AG04450 (cell line): ENCODE measurements at regions not wholly inside any gene's neighbourhood (a gene's known extent, or its start where the extent isn't known, plus 50 kb on each side); places are given as distances from the start of the nearest gene placed in this dataset.

Experiments
- CTCF ChIA-PET: fragments of 300-600, 350-600 bp; formaldehyde crosslinking; extraction: SDS; loops from one replicate; lab custom pipeline; 2022; ENCODE audit warnings: antibody characterized with exemption, inconsistent platforms; lab: Charles Lee
- POLR2A ChIA-PET: fragments of 350-600 bp; formaldehyde crosslinking; extraction: SDS; loops from one replicate; lab custom pipeline; 2021; ENCODE audit warnings: antibody characterized with exemption, inconsistent platforms; lab: Yijun Ruan, JAX
- DNase-seq: peaks from one replicate; pipeline ENCODE4 v3.0.0-alpha.2; 2011; ENCODE audit warnings: low read depth, low spot score
- H3K27ac ChIP-seq: one replicate; pipeline ENCODE4 v1.5.1; 2012; ENCODE audit warnings: low read depth, low read length, control low read depth
- H3K27me3 ChIP-seq: one replicate; pipeline ENCODE4 v1.6.0; 2012; ENCODE audit warnings: low read length; ENCODE audit not compliant: control insufficient read depth, insufficient read depth
- H3K4me3 ChIP-seq: 2 replicates; pipeline ENCODE4 v1.5.1; 2011; ENCODE audit warnings: mild to moderate bottlenecking, low read depth, low read length, control low read depth
- H3K9me3 ChIP-seq: 2 replicates; pipeline ENCODE4 v1.5.1; 2012; ENCODE audit warnings: low read length; ENCODE audit not compliant: control insufficient read depth, insufficient read depth
- CTCF ChIP-seq: IDR thresholded peaks from 2 replicates; pipeline ENCODE4 v1.5.1; 2011; ENCODE audit warnings: low read depth, low read length, control low read depth, inconsistent platforms

- H3K27ac ChIP-seq: no peak overlapping the region
- ChIA-PET POLR2A (no interaction called here), CTCF (interaction anchor here (0.6 kb wide), 1 partner anchor 460 kb away, joined by 3 read pairs; no protein-coding TSS in a partner anchor)
- TF ChIP-seq CTCF: no peak
- no peaks in the 10 kb centered on the region for H3K9me3 ChIP-seq
- H3K27me3 ChIP-seq: no peaks in the 10 kb centered on the region
- H3K4me3 ChIP-seq: no peak overlapping the region
- no peak for DNase-seq
Measured at GRCh38 chr5:133775584-133776304, 163.4 kb upstream of the FSTL4 start.

- POLR2A ChIA-PET: no interaction called here
Measured at GRCh38 chr5:133773247-133774202, 161.2 kb upstream of the FSTL4 start.

GRCh38 chr5:133769842-133770241 lies 157.5 kb upstream of the FSTL4 start:
- TF ChIP-seq CTCF: no peak
- POLR2A ChIA-PET: no interaction called here
- H3K9me3 ChIP-seq: no peaks in the 10 kb centered on the region
- H3K27me3 ChIP-seq: no peaks in the 10 kb centered on the region
- H3K27ac ChIP-seq: no peak overlapping the region
- DNase-seq: no peak
- H3K4me3 ChIP-seq: no peak overlapping the region
- CTCF ChIA-PET: no interaction called here

More at GRCh38 chr5:133773247-133774202, 161.2 kb upstream of the FSTL4 start:
- H3K27ac ChIP-seq: no peak overlapping the region
- H3K9me3 ChIP-seq: no peaks in the 10 kb centered on the region
- CTCF ChIA-PET: no interaction called here
- no peak for TF ChIP-seq CTCF
- H3K4me3 ChIP-seq: no peak overlapping the region
- no peak for DNase-seq
- no peaks in the 10 kb centered on the region for H3K27me3 ChIP-seq

- Histone ChIP-seq H3K9me3 (no peaks in the 10 kb centered on the region), H3K27me3 (peaks cover 3% of the 10 kb centered on the region), H3K4me3 (no peak overlapping the region), H3K27ac (no peak overlapping the region)
- POLR2A ChIA-PET: no interaction called here
- no peak for TF ChIP-seq CTCF
- DNase-seq: no peak
- CTCF ChIA-PET: no interaction called here
Measured at GRCh38 chr5:133763744-133764143, 151.4 kb upstream of the FSTL4 start.

GRCh38 chr5:133761632-133762031 lies 149.3 kb upstream of the FSTL4 start:
- CTCF ChIA-PET: no interaction called here
- no peaks in the 10 kb centered on the region for H3K9me3 ChIP-seq
- no peak for TF ChIP-seq CTCF

More at GRCh38 chr5:133761632-133762031, 149.3 kb upstream of the FSTL4 start:
- Histone ChIP-seq H3K27ac (no peak overlapping the region), H3K27me3 (peaks cover 3% of the 10 kb centered on the region), H3K4me3 (no peak overlapping the region)
- POLR2A ChIA-PET: no interaction called here
- no peak for DNase-seq
